NCI-H146 treated with DMSO at 0.1 percent for 48 hours (cell line): ENCODE measurements at regions not wholly inside any gene's neighbourhood (a gene's known extent, or its start where the extent isn't known, plus 50 kb on each side); places are given as distances from the start of the nearest gene placed in this dataset.

Experiments
- DNase-seq: peaks from one replicate; lab custom pipeline; 2025; ENCODE audit not compliant: unreplicated experiment; lab: John Stamatoyannopoulos, UW

- DNase-seq = no peak
These were observed 49.9 kb upstream of the MAFB start for GRCh38 chr20:40738976-40739375.

- DNase-seq = no peak
These were observed 50.8 kb upstream of the MAFB start for GRCh38 chr20:40739841-40740240.

GRCh38 chr20:40741507-40742106, 52.6 kb upstream of the MAFB start:
- no peak for DNase-seq

- no peak for DNase-seq
These were observed 54.2 kb upstream of the MAFB start for GRCh38 chr20:40743141-40743775.

GRCh38 chr20:40744072-40744817, 55.2 kb upstream of the MAFB start:
- DNase-seq = no peak

GRCh38 chr20:40744818-40745175, 55.8 kb upstream of the MAFB start:
- no peak for DNase-seq

GRCh38 chr20:40746251-40746650, 57.2 kb upstream of the MAFB start:
- no peak for DNase-seq

- no peak for DNase-seq
These were observed 59.1 kb upstream of the MAFB start for GRCh38 chr20:40748182-40748581.

GRCh38 chr20:40749985-40750506, 61.0 kb upstream of the MAFB start:
- DNase-seq = no peak

GRCh38 chr20:40750541-40751035, 61.6 kb upstream of the MAFB start:
- DNase-seq = no peak

- DNase-seq = no peak
These were observed 64.4 kb upstream of the MAFB start for GRCh38 chr20:40753472-40753871.

- no peak for DNase-seq
These were observed 65.4 kb upstream of the MAFB start for GRCh38 chr20:40754339-40754943.

- no peak for DNase-seq
These were observed 68.1 kb upstream of the MAFB start for GRCh38 chr20:40757087-40757486.

- no peak for DNase-seq
These were observed 69.8 kb upstream of the MAFB start for GRCh38 chr20:40758790-40759189.

GRCh38 chr20:40760399-40760798, 71.4 kb upstream of the MAFB start:
- DNase-seq = no peak

GRCh38 chr20:40763646-40764295, 74.7 kb upstream of the MAFB start:
- no peak for DNase-seq

GRCh38 chr20:40765814-40766480, 76.9 kb upstream of the MAFB start:
- DNase-seq = no peak

- DNase-seq = no peak
These were observed 78.0 kb upstream of the MAFB start for GRCh38 chr20:40766790-40767614.

- DNase-seq = no peak
These were observed 78.5 kb upstream of the MAFB start for GRCh38 chr20:40767615-40767924.

GRCh38 chr20:40768105-40768504, 79.1 kb upstream of the MAFB start:
- DNase-seq = no peak
